GM19238 (cell line): ENCODE measurements at regions not wholly inside any gene's neighbourhood (a gene's known extent, or its start where the extent isn't known, plus 50 kb on each side); places are given as distances from the start of the nearest gene placed in this dataset.

Experiments
- DNase-seq: peaks from one replicate; pipeline ENCODE4 v3.0.0; 2011; ENCODE audit warnings: low spot score; ENCODE audit not compliant: insufficient read length

GRCh38 chr4:83658806-83659205, 122.9 kb downstream of the GPAT3 start:
- no peak for DNase-seq

- no peak for DNase-seq
These were observed 121.4 kb downstream of the GPAT3 start for GRCh38 chr4:83657336-83657735.
